ENCODE measurements at regions not wholly inside any gene's neighbourhood (a gene's known extent, or its start where the extent isn't known, plus 50 kb on each side); places are given as distances from the start of the nearest gene placed in this dataset.
A peak's percentile ranks its signal among the peaks of the same experiment; 100 is the strongest.

DNA sequence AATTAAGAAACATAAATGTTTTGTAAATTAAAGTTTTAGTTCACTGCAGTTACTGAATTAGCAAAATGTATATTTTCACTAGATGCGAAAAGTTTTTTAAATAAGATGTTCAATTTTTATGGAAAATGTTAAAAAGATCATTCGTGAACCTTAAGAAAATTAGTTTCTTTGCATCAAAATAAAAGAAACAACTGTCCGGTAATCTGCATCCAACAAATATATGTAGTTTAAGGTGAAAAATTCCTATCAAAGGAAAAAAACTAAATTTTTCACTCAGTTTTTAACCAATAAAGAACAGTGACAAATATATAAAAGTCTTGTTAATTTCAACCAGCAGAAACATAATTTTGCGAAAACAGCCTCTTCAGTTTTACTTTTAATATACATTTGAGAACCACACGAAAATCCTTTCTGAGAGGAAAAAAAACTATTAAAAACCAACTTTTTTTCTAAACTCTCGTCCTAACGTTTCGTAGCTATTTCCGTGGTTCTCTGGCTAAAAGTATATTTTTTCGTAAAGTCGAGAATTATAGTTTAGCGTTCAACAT is 64.5 kb downstream of the KCNRG start:
- no peaks in the 10 kb centered on the region for H3K27me3 ChIP-seq (ENCODE audit: insufficient read depth, low read length)
- Mint-ChIP-seq H3K36me3 (ENCODE audit: low read depth, unreplicated experiment) (no peaks in the 10 kb centered on the region), H3K27me3 (ENCODE audit: low read depth, unreplicated experiment) (no peaks in the 10 kb centered on the region), H3K9me3 (ENCODE audit: unreplicated experiment) (no peaks in the 10 kb centered on the region), H3K4me1 (ENCODE audit: low read depth, unreplicated experiment) (peaks cover 9% of the 10 kb centered on the region), H3K4me3 (ENCODE audit: unreplicated experiment) (peak overlapping the region; percentile 98), H3K27ac (ENCODE audit: unreplicated experiment) (peak overlapping the region; percentile 87)
- H3K27ac ChIP-seq (ENCODE audit: low read depth, low read length), result peak overlapping the region; percentile 95
- DNase-seq (ENCODE audit: low read depth) (no peak), FAIRE-seq (no peak)
- peaks cover 8% of the 10 kb centered on the region for H4K20me1 ChIP-seq (ENCODE audit: insufficient read depth, low read length)
- H3K9me3 ChIP-seq (ENCODE audit: insufficient read depth, low read depth, low read length), result no peaks in the 10 kb centered on the region
- peaks cover 4% of the 10 kb centered on the region for H3K4me1 ChIP-seq (ENCODE audit: insufficient read depth, low read length)
- H3K4me2 ChIP-seq (ENCODE audit: low read length), result peak overlapping the region; percentile 92
- no peaks in the 10 kb centered on the region for H3K36me3 ChIP-seq (ENCODE audit: insufficient read depth, low read length)
- H2AFZ ChIP-seq (ENCODE audit: low read depth, low read length), result no peak overlapping the region
- peak overlapping the region; percentile 93 for H3K4me3 ChIP-seq (ENCODE audit: insufficient read depth, low read depth, low read length)
- H3K79me2 ChIP-seq (ENCODE audit: insufficient read depth, low read length), result peaks cover 93% of the 10 kb centered on the region
- TF ChIP-seq, protein P1, sequence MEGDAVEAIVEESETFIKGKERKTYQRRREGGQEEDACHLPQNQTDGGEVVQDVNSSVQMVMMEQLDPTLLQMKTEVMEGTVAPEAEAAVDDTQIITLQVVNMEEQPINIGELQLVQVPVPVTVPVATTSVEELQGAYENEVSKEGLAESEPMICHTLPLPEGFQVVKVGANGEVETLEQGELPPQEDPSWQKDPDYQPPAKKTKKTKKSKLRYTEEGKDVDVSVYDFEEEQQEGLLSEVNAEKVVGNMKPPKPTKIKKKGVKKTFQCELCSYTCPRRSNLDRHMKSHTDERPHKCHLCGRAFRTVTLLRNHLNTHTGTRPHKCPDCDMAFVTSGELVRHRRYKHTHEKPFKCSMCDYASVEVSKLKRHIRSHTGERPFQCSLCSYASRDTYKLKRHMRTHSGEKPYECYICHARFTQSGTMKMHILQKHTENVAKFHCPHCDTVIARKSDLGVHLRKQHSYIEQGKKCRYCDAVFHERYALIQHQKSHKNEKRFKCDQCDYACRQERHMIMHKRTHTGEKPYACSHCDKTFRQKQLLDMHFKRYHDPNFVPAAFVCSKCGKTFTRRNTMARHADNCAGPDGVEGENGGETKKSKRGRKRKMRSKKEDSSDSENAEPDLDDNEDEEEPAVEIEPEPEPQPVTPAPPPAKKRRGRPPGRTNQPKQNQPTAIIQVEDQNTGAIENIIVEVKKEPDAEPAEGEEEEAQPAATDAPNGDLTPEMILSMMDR (IDR thresholded peaks at IDR 0.05; ENCODE audit: insufficient read depth, low read depth, low read length), result no peak
- no peak for TF ChIP-seq EZH2 (IDR thresholded peaks at IDR 0.05; ENCODE audit: insufficient read depth, low read length)
- peak overlapping the region; percentile 93 for H3K9ac ChIP-seq (ENCODE audit: low read length)

DNA sequence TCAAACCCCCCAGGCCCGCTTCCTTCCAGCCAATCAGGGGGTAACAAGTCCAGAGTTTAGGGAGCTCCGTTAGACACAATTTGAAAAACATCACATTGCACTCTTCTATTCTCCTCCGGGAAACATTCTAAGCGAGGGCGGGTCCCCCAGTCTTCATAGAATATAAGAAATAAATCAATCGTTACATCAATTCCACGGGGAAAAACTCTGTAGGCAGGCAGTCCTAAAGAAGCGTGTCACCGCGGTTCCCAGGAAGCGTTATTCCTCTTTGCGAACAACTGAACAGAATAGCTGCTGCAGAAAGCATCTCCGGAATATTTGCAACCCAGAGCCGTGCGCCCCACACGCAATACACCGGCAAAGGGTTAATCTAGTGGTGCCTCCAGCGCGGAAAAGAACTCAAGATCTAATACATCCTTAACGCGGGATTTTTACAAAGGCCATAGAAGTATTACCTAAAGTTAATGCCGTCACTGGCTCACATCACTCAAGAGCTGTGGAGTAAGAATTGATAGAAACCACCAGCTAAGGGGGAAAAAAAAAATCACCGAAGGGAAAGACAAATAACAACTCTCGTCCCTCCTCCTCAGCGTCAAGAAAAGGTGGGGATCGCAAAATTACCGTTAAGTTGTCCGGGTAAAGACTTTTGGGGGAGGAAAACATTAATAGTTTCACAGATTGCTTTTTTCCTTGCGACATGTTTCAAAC is 65.1 kb downstream of the KCNRG start:
- peaks cover 8% of the 10 kb centered on the region for H4K20me1 ChIP-seq (ENCODE audit: insufficient read depth, low read length)
- Mint-ChIP-seq H3K4me3 (ENCODE audit: unreplicated experiment) (peak overlapping the region; percentile 98), H3K27me3 (ENCODE audit: low read depth, unreplicated experiment) (no peaks in the 10 kb centered on the region), H3K27ac (ENCODE audit: unreplicated experiment) (peak overlapping the region; percentile 87), H3K9me3 (ENCODE audit: unreplicated experiment) (no peaks in the 10 kb centered on the region), H3K4me1 (ENCODE audit: low read depth, unreplicated experiment) (peaks cover 12% of the 10 kb centered on the region), H3K36me3 (ENCODE audit: low read depth, unreplicated experiment) (no peaks in the 10 kb centered on the region)
- TF ChIP-seq, protein P1 (IDR thresholded peaks at IDR 0.05; ENCODE audit: insufficient read depth, low read depth, low read length), result no peak
- no peak for TF ChIP-seq EZH2 (IDR thresholded peaks at IDR 0.05; ENCODE audit: insufficient read depth, low read length)
- peak overlapping the region; percentile 93 for H3K9ac ChIP-seq (ENCODE audit: low read length)
- H3K79me2 ChIP-seq (ENCODE audit: insufficient read depth, low read length), result peaks cover 88% of the 10 kb centered on the region
- no peaks in the 10 kb centered on the region for H3K36me3 ChIP-seq (ENCODE audit: insufficient read depth, low read length)
- H3K9me3 ChIP-seq (ENCODE audit: insufficient read depth, low read depth, low read length), result no peaks in the 10 kb centered on the region
- FAIRE-seq (no peak), DNase-seq (ENCODE audit: low read depth) (peak; percentile 44)
- peaks cover 7% of the 10 kb centered on the region for H3K4me1 ChIP-seq (ENCODE audit: insufficient read depth, low read length)
- peak overlapping the region; percentile 93 for H3K4me3 ChIP-seq (ENCODE audit: insufficient read depth, low read depth, low read length)
- peak overlapping the region; percentile 57 for H2AFZ ChIP-seq (ENCODE audit: low read depth, low read length)
- peak overlapping the region; percentile 95 for H3K27ac ChIP-seq (ENCODE audit: low read depth, low read length)
- peak overlapping the region; percentile 92 for H3K4me2 ChIP-seq (ENCODE audit: low read length)
- H3K27me3 ChIP-seq (ENCODE audit: insufficient read depth, low read length), result no peaks in the 10 kb centered on the region

Measured in astrocyte (in vitro differentiated cells and primary cell).